ENCODE measurements at regions not wholly inside any gene's neighbourhood (a gene's known extent, or its start where the extent isn't known, plus 50 kb on each side); places are given as distances from the start of the nearest gene placed in this dataset.

DNA sequence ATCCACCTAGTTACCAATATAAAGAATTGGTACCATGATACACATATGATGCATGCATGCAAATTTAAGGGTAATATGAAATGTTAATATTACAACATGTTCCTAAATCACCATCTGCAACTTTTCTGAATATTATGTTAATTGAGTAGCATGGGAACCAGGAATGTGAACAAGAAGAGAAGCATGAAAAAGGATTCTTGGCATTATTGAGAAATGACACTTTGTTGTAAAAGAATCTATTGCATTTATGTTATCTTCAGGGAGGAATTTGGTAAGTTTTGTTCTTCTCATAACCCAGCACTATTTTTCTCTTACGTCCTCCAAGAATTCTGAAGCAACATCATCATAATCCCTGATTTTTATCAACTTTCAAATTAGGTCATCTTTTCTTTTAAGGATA, 159.9 kb upstream of the SLC25A13 start (continued):
- TF ChIP-seq JUN (IDR thresholded peaks at IDR 0.05), result no peak
- TF ChIP-seq, protein P1, sequence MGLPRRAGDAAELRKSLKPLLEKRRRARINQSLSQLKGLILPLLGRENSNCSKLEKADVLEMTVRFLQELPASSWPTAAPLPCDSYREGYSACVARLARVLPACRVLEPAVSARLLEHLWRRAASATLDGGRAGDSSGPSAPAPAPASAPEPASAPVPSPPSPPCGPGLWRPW (IDR thresholded peaks at IDR 0.05), result no peak
- no peak for TF ChIP-seq ZNF302 (CRISPR knock-in tag; IDR thresholded peaks at IDR 0.05)
- TF ChIP-seq NPAS2 (CRISPR knock-in tag; IDR thresholded peaks at IDR 0.05; ENCODE audit: borderline replicate concordance), result no peak

GRCh38 chr7:96479015-96479645, 157.2 kb upstream of the SLC25A13 start:
- H3K9me3 ChIP-seq, result no peaks in the 10 kb centered on the region; the same call in 2 of the 3 replicates
- ATAC-seq (no peak), FAIRE-seq (no peak), DNase-seq (ENCODE audit: low read depth in 1 of 2, low spot score in 1 of 2) (no peak)
- WGBS (ENCODE audit: missing lambda C conversion rate), result 38% methylated on average over 4 of the region's 4 CpGs
- TF ChIP-seq, protein P2, sequence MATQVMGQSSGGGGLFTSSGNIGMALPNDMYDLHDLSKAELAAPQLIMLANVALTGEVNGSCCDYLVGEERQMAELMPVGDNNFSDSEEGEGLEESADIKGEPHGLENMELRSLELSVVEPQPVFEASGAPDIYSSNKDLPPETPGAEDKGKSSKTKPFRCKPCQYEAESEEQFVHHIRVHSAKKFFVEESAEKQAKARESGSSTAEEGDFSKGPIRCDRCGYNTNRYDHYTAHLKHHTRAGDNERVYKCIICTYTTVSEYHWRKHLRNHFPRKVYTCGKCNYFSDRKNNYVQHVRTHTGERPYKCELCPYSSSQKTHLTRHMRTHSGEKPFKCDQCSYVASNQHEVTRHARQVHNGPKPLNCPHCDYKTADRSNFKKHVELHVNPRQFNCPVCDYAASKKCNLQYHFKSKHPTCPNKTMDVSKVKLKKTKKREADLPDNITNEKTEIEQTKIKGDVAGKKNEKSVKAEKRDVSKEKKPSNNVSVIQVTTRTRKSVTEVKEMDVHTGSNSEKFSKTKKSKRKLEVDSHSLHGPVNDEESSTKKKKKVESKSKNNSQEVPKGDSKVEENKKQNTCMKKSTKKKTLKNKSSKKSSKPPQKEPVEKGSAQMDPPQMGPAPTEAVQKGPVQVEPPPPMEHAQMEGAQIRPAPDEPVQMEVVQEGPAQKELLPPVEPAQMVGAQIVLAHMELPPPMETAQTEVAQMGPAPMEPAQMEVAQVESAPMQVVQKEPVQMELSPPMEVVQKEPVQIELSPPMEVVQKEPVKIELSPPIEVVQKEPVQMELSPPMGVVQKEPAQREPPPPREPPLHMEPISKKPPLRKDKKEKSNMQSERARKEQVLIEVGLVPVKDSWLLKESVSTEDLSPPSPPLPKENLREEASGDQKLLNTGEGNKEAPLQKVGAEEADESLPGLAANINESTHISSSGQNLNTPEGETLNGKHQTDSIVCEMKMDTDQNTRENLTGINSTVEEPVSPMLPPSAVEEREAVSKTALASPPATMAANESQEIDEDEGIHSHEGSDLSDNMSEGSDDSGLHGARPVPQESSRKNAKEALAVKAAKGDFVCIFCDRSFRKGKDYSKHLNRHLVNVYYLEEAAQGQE (IDR thresholded peaks at IDR 0.05), result no peak
- TF ChIP-seq CBX8 (IDR thresholded peaks at IDR 0.05) (no peak), RNF2 (IDR thresholded peaks at IDR 0.05; ENCODE audit: borderline replicate concordance, low read depth) (no peak), HOXA7 (CRISPR knock-in tag; IDR thresholded peaks at IDR 0.05) (no peak), FOSL2 (IDR thresholded peaks at IDR 0.05) (no peak), FOSL2 (CRISPR knock-in tag; IDR thresholded peaks at IDR 0.05) (no peak), USF2 (IDR thresholded peaks at IDR 0.05) (no peak), RARB (CRISPR knock-in tag; IDR thresholded peaks at IDR 0.05) (no peak), ZSCAN20 (CRISPR knock-in tag; IDR thresholded peaks at IDR 0.05) (no peak), MAFK (IDR thresholded peaks at IDR 0.05; ENCODE audit: partially characterized antibody) (no peak), RFX5 (IDR thresholded peaks at IDR 0.05) (no peak), NPAS2 (CRISPR knock-in tag; IDR thresholded peaks at IDR 0.05; ENCODE audit: borderline replicate concordance) (no peak), TP53 (CRISPR knock-in tag; IDR thresholded peaks at IDR 0.05) (no peak), POLR2A (IDR thresholded peaks at IDR 0.05; ENCODE audit: low read length) (no peak), EP300 (IDR thresholded peaks at IDR 0.05) (no peak)
- TF ChIP-seq, protein P3, sequence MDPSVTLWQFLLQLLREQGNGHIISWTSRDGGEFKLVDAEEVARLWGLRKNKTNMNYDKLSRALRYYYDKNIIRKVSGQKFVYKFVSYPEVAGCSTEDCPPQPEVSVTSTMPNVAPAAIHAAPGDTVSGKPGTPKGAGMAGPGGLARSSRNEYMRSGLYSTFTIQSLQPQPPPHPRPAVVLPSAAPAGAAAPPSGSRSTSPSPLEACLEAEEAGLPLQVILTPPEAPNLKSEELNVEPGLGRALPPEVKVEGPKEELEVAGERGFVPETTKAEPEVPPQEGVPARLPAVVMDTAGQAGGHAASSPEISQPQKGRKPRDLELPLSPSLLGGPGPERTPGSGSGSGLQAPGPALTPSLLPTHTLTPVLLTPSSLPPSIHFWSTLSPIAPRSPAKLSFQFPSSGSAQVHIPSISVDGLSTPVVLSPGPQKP (IDR thresholded peaks at IDR 0.05; ENCODE audit: low read depth, low read length), result no peak
- TF ChIP-seq, protein P1 (IDR thresholded peaks at IDR 0.05), result no peak
- TF ChIP-seq, protein P4, sequence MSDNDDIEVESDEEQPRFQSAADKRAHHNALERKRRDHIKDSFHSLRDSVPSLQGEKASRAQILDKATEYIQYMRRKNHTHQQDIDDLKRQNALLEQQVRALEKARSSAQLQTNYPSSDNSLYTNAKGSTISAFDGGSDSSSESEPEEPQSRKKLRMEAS (IDR thresholded peaks at IDR 0.05), result no peak
- POLR2A ChIA-PET, result no interaction called here
- CTCF ChIA-PET, result no interaction called here
- no peak overlapping the region for H3K4me2 ChIP-seq
- H3K4me3 ChIP-seq, result no peak overlapping the region
- no peaks in the 10 kb centered on the region for H3K4me1 ChIP-seq
- H3K27ac ChIP-seq, result no peak overlapping the region

Measured in A549 (cell line).